H9 (cell line): ENCODE measurements at regions not wholly inside any gene's neighbourhood (a gene's known extent, or its start where the extent isn't known, plus 50 kb on each side); places are given as distances from the start of the nearest gene placed in this dataset.

Experiments used
- DNase-seq: peaks from one replicate; pipeline ENCODE4 v3.0.0-alpha.2; 2017
- H2AFZ ChIP-seq: one replicate; pipeline ENCODE4 v1.6.1; 2013; ENCODE audit warnings: mild to moderate bottlenecking, low read length, control low read depth, moderate library complexity
- H2AK5ac ChIP-seq: 2 replicates; pipeline ENCODE4 v1.6.1; 2013; ENCODE audit warnings: low read length, control low read depth, mixed read lengths; ENCODE audit not compliant: insufficient read length
- H2BK120ac ChIP-seq: one replicate; pipeline ENCODE4 v1.6.1; 2013; ENCODE audit warnings: low read depth, mild to moderate bottlenecking, low read length, control low read depth, inconsistent platforms; ENCODE audit not compliant: poor library complexity, severe bottlenecking
- H2BK12ac ChIP-seq: 2 replicates; pipeline ENCODE4 v1.6.1; 2013; ENCODE audit warnings: low read length, control low read depth, mixed read lengths, low read depth; ENCODE audit not compliant: insufficient read length
- H2BK15ac ChIP-seq: 2 replicates; pipeline ENCODE4 v1.6.1; 2013; ENCODE audit warnings: low read depth, low read length, control low read depth
- H2BK20ac ChIP-seq: one replicate; pipeline ENCODE4 v1.6.1; 2013; ENCODE audit warnings: low read depth, mild to moderate bottlenecking, low read length, control low read depth, inconsistent platforms; ENCODE audit not compliant: poor library complexity, severe bottlenecking
- H2BK5ac ChIP-seq: 2 replicates; pipeline ENCODE4 v1.6.1; 2013; ENCODE audit warnings: low read length, control low read depth, mixed read lengths; ENCODE audit not compliant: insufficient read length
- H3K14ac ChIP-seq: 2 replicates; pipeline ENCODE4 v1.6.1; 2013; ENCODE audit warnings: low read length, control low read depth; ENCODE audit not compliant: insufficient read depth
- H3K18ac ChIP-seq: 2 replicates; pipeline ENCODE4 v1.6.1; 2013; ENCODE audit warnings: low read depth, mild to moderate bottlenecking, mixed read lengths, low read length, control low read depth; ENCODE audit not compliant: insufficient read length
- H3K23ac ChIP-seq: 2 replicates; pipeline ENCODE4 v1.6.1; 2013; ENCODE audit warnings: low read length, control low read depth, mixed read lengths, low read depth; ENCODE audit not compliant: insufficient read length
- H3K23me2 ChIP-seq: 2 replicates; pipeline ENCODE4 v1.6.1; 2013; ENCODE audit warnings: low read depth, mild to moderate bottlenecking, mixed read lengths, low read length, control low read depth; ENCODE audit not compliant: insufficient read length, poor library complexity, severe bottlenecking
- H3K27ac ChIP-seq: 2 replicates; pipeline ENCODE4 v1.5.1; 2013; ENCODE audit warnings: low read length, control low read depth, mixed read lengths, low read depth; ENCODE audit not compliant: insufficient read length
- H3K27me3 ChIP-seq: 2 replicates; pipeline ENCODE4 v1.6.1; 2013; ENCODE audit warnings: low read length, control low read depth, inconsistent platforms; ENCODE audit not compliant: insufficient read depth
- H3K4ac ChIP-seq: 2 replicates; pipeline ENCODE4 v1.6.1; 2013; ENCODE audit warnings: low read depth, mild to moderate bottlenecking, control low read depth, inconsistent platforms, low read length, moderate library complexity
- H3K4me1 ChIP-seq: 2 replicates; pipeline ENCODE4 v1.6.1; 2013; ENCODE audit warnings: low read length, control low read depth, inconsistent platforms; ENCODE audit not compliant: insufficient read depth
- H3K4me2 ChIP-seq: 2 replicates; pipeline ENCODE4 v1.6.1; 2013; ENCODE audit warnings: low read length, control low read depth, mixed read lengths; ENCODE audit not compliant: insufficient read length, insufficient read depth
- H3K56ac ChIP-seq: 2 replicates; pipeline ENCODE4 v1.6.1; 2013; ENCODE audit warnings: low read depth, mild to moderate bottlenecking, mixed read lengths, low read length, control low read depth; ENCODE audit not compliant: insufficient read length
- H3K79me1 ChIP-seq: 2 replicates; pipeline ENCODE4 v1.6.1; 2013; ENCODE audit warnings: low read depth, mild to moderate bottlenecking, moderate library complexity, low read length, control low read depth, inconsistent platforms; ENCODE audit not compliant: insufficient read depth, poor library complexity, severe bottlenecking
- H3K79me2 ChIP-seq: 2 replicates; pipeline ENCODE4 v1.6.1; 2013; ENCODE audit warnings: low read length, control low read depth, inconsistent platforms; ENCODE audit not compliant: insufficient read depth
- H3K9ac ChIP-seq: 2 replicates; pipeline ENCODE4 v1.6.1; 2013; ENCODE audit warnings: low read length, control low read depth, mixed read lengths; ENCODE audit not compliant: insufficient read length; ENCODE audit errors: extremely low read depth
- H3K9me3 ChIP-seq: one replicate; pipeline ENCODE4 v1.6.1; 2013; ENCODE audit warnings: low read depth, low read length, inconsistent platforms; ENCODE audit not compliant: control insufficient read depth
- H3T11ph ChIP-seq: one replicate; pipeline ENCODE4 v1.6.1; 2013; ENCODE audit warnings: mild to moderate bottlenecking, low read length, control low read depth, inconsistent platforms
- H4K20me1 ChIP-seq: one replicate; pipeline ENCODE4 v1.6.1; 2013; ENCODE audit not compliant: control insufficient read depth, insufficient read length, insufficient read depth
- H4K5ac ChIP-seq: 2 replicates; pipeline ENCODE4 v1.6.1; 2013; ENCODE audit warnings: low read depth, mild to moderate bottlenecking, mixed read lengths, low read length, control low read depth; ENCODE audit not compliant: insufficient read length
- H4K8ac ChIP-seq: replicated peaks from 2 replicates; pipeline ENCODE4 v1.6.1; 2013; ENCODE audit warnings: low read length, control low read depth, mixed read lengths, low read depth; ENCODE audit not compliant: insufficient read length
- H4K91ac ChIP-seq: 2 replicates; pipeline ENCODE4 v1.6.1; 2013; ENCODE audit warnings: low read depth, mild to moderate bottlenecking, moderate library complexity, mixed read lengths, low read length, control low read depth; ENCODE audit not compliant: insufficient read length
- H3K27ac Mint-ChIP-seq, 3 experiments: 2 replicates in 2 of 3; 3 replicates in 1 of 3; pipeline ENCODE4 v1.8.0; 2020 to 2021; ENCODE audit warnings: mixed read lengths in 3 of 3, mild to moderate bottlenecking in 1 of 3, moderate library complexity in 1 of 3
- H3K27me3 Mint-ChIP-seq: 2 replicates; pipeline ENCODE4 v1.8.0; 2021; ENCODE audit warnings: low read depth, mild to moderate bottlenecking, moderate library complexity, mixed read lengths
- H3K36me3 Mint-ChIP-seq, 3 experiments: 2 replicates in 2 of 3; 3 replicates in 1 of 3; pipeline ENCODE4 v1.8.0; 2020 to 2021; ENCODE audit warnings: low read depth in 3 of 3, mixed read lengths in 3 of 3; ENCODE audit not compliant: insufficient read depth in 1 of 3
- H3K4me1 Mint-ChIP-seq, 2 experiments: 2 replicates each; pipeline ENCODE4 v1.8.0; 2020; ENCODE audit warnings: mixed read lengths in 2 of 2
- H3K4me3 Mint-ChIP-seq, 2 experiments: 2 replicates in 1 of 2; 3 replicates in 1 of 2; pipeline ENCODE4 v1.8.0; 2020 to 2021; ENCODE audit warnings: mild to moderate bottlenecking in 2 of 2, mixed read lengths in 2 of 2, moderate library complexity in 1 of 2
- H3K9me3 Mint-ChIP-seq, 2 experiments: 2 replicates in 1 of 2; 3 replicates in 1 of 2; pipeline ENCODE4 v1.8.0; 2020; ENCODE audit warnings: mild to moderate bottlenecking in 2 of 2, mixed read lengths in 2 of 2, moderate library complexity in 1 of 2
- WGBS: extraction: QIAGEN DNeasy Blood & Tissue Kit; methylation state at CpG from one replicate; pipeline ENCODE4 v1.1.7; 2013; ENCODE audit warnings: missing lambda C conversion rate, low lambda C conversion rate, mixed read lengths; ENCODE audit not compliant: insufficient read length; ENCODE audit errors: extremely low coverage; 5-methylcytosine and 5-hydroxymethylcytosine counted together
- TF ChIP-seq, protein P1 (sequence below): fragments of 200-600 bp; sonication (generic); conservative IDR thresholded peaks from 3 replicates; pipeline ENCODE4 v1.8.0; 2021; ENCODE audit warnings: antibody characterized with exemption, mild to moderate bottlenecking

GRCh38 chr13:29926098-29926476, 75.7 kb upstream of the UBL3 start:
- Histone ChIP-seq H3K23me2 (no peaks in the 10 kb centered on the region), H3K27ac (no peak overlapping the region), H2BK20ac (no peak overlapping the region), H3K18ac (no peak overlapping the region), H3K23ac (no peak overlapping the region), H4K91ac (no peak overlapping the region), H3K56ac (no peak overlapping the region), H2BK12ac (no peak overlapping the region), H2AFZ (no peak overlapping the region), H3T11ph (no peak overlapping the region), H2AK5ac (no peak overlapping the region), H3K79me2 (no peaks in the 10 kb centered on the region), H3K4ac (no peak overlapping the region), H2BK120ac (no peak overlapping the region), H3K27me3 (no peaks in the 10 kb centered on the region), H4K5ac (no peak overlapping the region), H3K79me1 (no peaks in the 10 kb centered on the region), H4K8ac (no peak overlapping the region), H3K4me1 (no peaks in the 10 kb centered on the region; the same call in 1 of the 2 replicates), H4K20me1 (no peaks in the 10 kb centered on the region), H3K4me2 (no peak overlapping the region), H3K9ac (no peak overlapping the region), H2BK5ac (no peak overlapping the region), H2BK15ac (no peak overlapping the region), H3K9me3 (no peaks in the 10 kb centered on the region), H3K14ac (no peak overlapping the region)
- Mint-ChIP-seq H3K27me3 (peaks cover 3% of the 10 kb centered on the region), H3K9me3 (no peaks in the 10 kb centered on the region; a peak in 1 of 5 replicates), H3K4me1 (peaks cover 17 to 19% of the 10 kb centered on the region in 2 experiments), H3K36me3 (peaks cover 0 to 1% (median 0%) of the 10 kb centered on the region in 3 experiments; a peak in 2 of 7 replicates), H3K4me3 (no peak overlapping the region), H3K27ac (no peak overlapping the region)
- no peak for DNase-seq
- TF ChIP-seq, protein P1, sequence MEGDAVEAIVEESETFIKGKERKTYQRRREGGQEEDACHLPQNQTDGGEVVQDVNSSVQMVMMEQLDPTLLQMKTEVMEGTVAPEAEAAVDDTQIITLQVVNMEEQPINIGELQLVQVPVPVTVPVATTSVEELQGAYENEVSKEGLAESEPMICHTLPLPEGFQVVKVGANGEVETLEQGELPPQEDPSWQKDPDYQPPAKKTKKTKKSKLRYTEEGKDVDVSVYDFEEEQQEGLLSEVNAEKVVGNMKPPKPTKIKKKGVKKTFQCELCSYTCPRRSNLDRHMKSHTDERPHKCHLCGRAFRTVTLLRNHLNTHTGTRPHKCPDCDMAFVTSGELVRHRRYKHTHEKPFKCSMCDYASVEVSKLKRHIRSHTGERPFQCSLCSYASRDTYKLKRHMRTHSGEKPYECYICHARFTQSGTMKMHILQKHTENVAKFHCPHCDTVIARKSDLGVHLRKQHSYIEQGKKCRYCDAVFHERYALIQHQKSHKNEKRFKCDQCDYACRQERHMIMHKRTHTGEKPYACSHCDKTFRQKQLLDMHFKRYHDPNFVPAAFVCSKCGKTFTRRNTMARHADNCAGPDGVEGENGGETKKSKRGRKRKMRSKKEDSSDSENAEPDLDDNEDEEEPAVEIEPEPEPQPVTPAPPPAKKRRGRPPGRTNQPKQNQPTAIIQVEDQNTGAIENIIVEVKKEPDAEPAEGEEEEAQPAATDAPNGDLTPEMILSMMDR, result no peak
- 100% methylated on average over 1 of the region's 4 CpGs for WGBS
